ENCODE measurements at regions not wholly inside any gene's neighbourhood (a gene's known extent, or its start where the extent isn't known, plus 50 kb on each side); places are given as distances from the start of the nearest gene placed in this dataset.

- Histone ChIP-seq H3K4me1 (no peaks in the 10 kb centered on the region), H3K36me3 (replicated peaks in 1 of 2; ENCODE audit: insufficient read depth in 1 of 2, low read depth in 2 of 2) (no peaks in the 10 kb centered on the region), H3K27ac (no peak overlapping the region), H3K4me3 (no peak overlapping the region), H3K27me3 (no peaks in the 10 kb centered on the region), H3K9me3 (no peaks in the 10 kb centered on the region)
- TF ChIP-seq POLR2A (IDR thresholded peaks at IDR 0.05) = no peak
- no peak for ATAC-seq
- intact Hi-C loops (cut with DNase I) = no loop called here
- DNase-seq = no peak
Observed at GRCh38 chr11:131223198-131223991, 147.0 kb upstream of the NTM start.

- H3K4me3 ChIP-seq = no peak overlapping the region
- WGBS, 2 donors = 25 to 29% methylated on average over 2 of the region's 2 CpGs
- no peak overlapping the region for H3K27ac ChIP-seq
- H3K27me3 ChIP-seq = no peaks in the 10 kb centered on the region
- H3K4me1 ChIP-seq = no peaks in the 10 kb centered on the region
- H3K9me3 ChIP-seq = no peaks in the 10 kb centered on the region
- no peak for DNase-seq
- TF ChIP-seq CTCF (IDR thresholded peaks at IDR 0.05) = no peak
- no peak for TF ChIP-seq POLR2A (IDR thresholded peaks at IDR 0.05)
- intact Hi-C loops (cut with DNase I) = no loop called here
- no peak for ATAC-seq
- H3K36me3 ChIP-seq (replicated peaks in 1 of 2; ENCODE audit: insufficient read depth in 1 of 2, low read depth in 2 of 2) = no peaks in the 10 kb centered on the region
Observed at GRCh38 chr11:131228378-131228777, 142.0 kb upstream of the NTM start.

GRCh38 chr11:131229221-131229620, 141.2 kb upstream of the NTM start:
- no peaks in the 10 kb centered on the region for H3K36me3 ChIP-seq (replicated peaks in 1 of 2; ENCODE audit: insufficient read depth in 1 of 2, low read depth in 2 of 2)
- H3K27ac ChIP-seq = no peak overlapping the region
- H3K27me3 ChIP-seq = no peaks in the 10 kb centered on the region
- 77% methylated on average over 2 of the region's 2 CpGs for WGBS, 2 donors
- ATAC-seq (no peak), DNase-seq (no peak)
- no peak overlapping the region for H3K4me3 ChIP-seq
- no peaks in the 10 kb centered on the region for H3K4me1 ChIP-seq
- H3K9me3 ChIP-seq = no peaks in the 10 kb centered on the region
- TF ChIP-seq POLR2A (IDR thresholded peaks at IDR 0.05) (no peak), CTCF (IDR thresholded peaks at IDR 0.05) (no peak)
- intact Hi-C loops (cut with DNase I) = no loop called here

- WGBS, 2 donors = 48 to 61% methylated on average over 6 of the region's 6 CpGs
- H3K36me3 ChIP-seq (replicated peaks in 1 of 2; ENCODE audit: insufficient read depth in 1 of 2, low read depth in 2 of 2) = no peaks in the 10 kb centered on the region
- DNase-seq = no peak
- H3K27ac ChIP-seq = no peak overlapping the region
- no peak for ATAC-seq
- TF ChIP-seq CTCF (IDR thresholded peaks at IDR 0.05) (no peak), POLR2A (IDR thresholded peaks at IDR 0.05) (no peak)
- intact Hi-C loops (cut with DNase I) = no loop called here
- H3K27me3 ChIP-seq = peaks cover 0 to 3% of the 10 kb centered on the region in 2 donors
- H3K4me3 ChIP-seq = no peak overlapping the region
- no peaks in the 10 kb centered on the region for H3K9me3 ChIP-seq
- H3K4me1 ChIP-seq = no peaks in the 10 kb centered on the region
Observed at GRCh38 chr11:131231317-131231940, 139.0 kb upstream of the NTM start.

- no peak overlapping the region for H3K4me3 ChIP-seq
- no peaks in the 10 kb centered on the region for H3K4me1 ChIP-seq
- WGBS, 2 donors = 60 to 64% methylated on average over 4 of the region's 4 CpGs
- no peaks in the 10 kb centered on the region for H3K36me3 ChIP-seq (replicated peaks in 1 of 2; ENCODE audit: insufficient read depth in 1 of 2, low read depth in 2 of 2)
- intact Hi-C loops (cut with DNase I) = no loop called here
- H3K27ac ChIP-seq = no peak overlapping the region
- ATAC-seq (no peak), DNase-seq (no peak)
- TF ChIP-seq POLR2A (IDR thresholded peaks at IDR 0.05) = no peak
- TF ChIP-seq CTCF (IDR thresholded peaks at IDR 0.05) = no peak
- H3K27me3 ChIP-seq = peaks cover 0 to 3% of the 10 kb centered on the region in 2 donors
- no peaks in the 10 kb centered on the region for H3K9me3 ChIP-seq
Observed at GRCh38 chr11:131232261-131232660, 138.2 kb upstream of the NTM start.
